Fibroblast of skin of left biceps (primary cell): ENCODE measurements at regions not wholly inside any gene's neighbourhood (a gene's known extent, or its start where the extent isn't known, plus 50 kb on each side); places are given as distances from the start of the nearest gene placed in this dataset.

Experiments
- DNase-seq, 2 experiments: peaks; one replicate each; pipeline ENCODE4 v3.0.0-alpha.2; 2013; ENCODE audit warnings: low read depth in 2 of 2

DNA sequence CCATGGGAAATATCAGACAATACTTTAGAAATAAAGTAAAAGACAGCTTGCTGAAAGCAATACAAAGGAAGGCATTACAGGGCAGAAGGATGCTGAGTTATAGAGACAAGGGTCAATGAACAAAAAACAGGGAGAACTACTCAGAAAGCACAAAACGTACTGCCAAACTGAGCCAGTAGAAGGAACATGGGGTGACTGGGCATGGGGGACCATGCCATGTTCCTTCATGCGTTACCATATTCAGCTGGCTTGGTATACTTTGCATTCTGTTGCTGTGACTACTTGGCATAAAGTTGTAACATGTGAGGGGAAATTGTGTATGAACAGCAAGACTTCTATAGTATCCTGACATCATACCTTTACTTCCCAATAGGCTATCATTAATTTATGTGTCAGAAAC lies 358.6 kb upstream of the LYPLAL1 start:
- no peak for DNase-seq

GRCh38 chr1:218817071-218817470 lies 356.6 kb upstream of the LYPLAL1 start:
- DNase-seq, result no peak

- DNase-seq, result no peak
Measured at GRCh38 chr1:218817691-218818465, 355.8 kb upstream of the LYPLAL1 start.

- peak; percentile 81 to 87 for DNase-seq
Measured at GRCh38 chr1:218823291-218823900, 350.3 kb upstream of the LYPLAL1 start.

DNA sequence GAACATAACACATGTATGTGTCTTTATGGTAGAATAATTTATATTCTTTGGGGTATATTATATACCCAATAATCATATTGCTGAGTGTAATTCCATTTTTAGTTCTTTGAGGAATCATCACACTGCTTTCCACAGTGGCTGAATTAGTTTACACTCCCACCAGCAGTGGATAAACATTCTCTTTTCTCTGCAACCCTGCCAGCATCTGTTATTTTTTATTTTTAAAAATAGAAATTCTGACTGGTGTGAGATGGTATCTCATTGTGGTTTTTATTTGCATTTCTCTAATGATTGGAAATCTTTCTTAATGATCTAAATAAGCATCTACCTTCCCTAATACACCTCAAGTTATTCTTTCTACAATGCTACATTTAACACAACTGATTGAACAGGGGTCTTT lies 346.2 kb upstream of the LYPLAL1 start:
- DNase-seq, result no peak

DNA sequence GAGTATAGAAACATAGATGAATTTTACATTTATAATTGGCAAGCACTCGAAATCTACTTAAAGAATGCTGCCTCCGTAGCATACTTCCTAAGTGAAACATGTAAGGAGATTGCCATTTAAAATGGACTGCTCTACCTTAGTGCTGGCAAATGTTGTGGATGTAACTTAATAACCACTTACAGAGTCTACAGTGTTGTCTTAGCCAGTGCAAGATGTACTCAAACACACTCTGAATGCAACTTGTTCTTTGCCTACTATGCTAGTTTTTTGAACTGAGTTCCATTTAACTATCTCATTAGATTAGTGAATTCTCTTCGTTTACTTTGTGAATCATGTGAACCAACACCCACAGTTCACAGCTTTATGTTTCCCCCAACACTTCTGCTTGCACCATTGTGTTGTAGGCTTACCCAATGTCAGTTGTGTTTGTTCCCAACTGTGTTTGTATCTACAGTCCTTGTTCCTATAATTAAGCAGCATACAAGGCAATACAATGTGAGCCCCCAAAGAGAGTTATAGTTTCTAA lies 345.5 kb upstream of the LYPLAL1 start:
- DNase-seq, result no peak

DNA sequence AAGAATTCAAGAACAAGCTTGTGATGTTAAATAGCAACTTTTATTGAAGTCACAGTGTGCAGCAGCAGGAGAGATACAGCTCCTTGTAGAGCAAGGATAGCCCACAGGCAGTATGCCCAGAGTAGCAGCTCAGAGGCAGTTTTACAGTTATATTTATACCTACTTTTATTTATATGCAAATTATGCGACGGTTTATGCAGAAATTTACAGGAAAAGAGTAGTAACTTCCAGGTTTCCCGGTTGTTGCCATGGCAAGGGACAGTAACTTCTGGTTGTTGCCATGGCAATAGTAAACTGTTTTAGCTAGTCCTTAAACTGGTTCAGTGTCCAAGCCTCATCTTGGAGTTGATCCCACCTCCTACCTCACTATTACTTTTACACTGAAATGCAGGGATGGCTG lies 344.6 kb upstream of the LYPLAL1 start:
- DNase-seq, result no peak

DNA sequence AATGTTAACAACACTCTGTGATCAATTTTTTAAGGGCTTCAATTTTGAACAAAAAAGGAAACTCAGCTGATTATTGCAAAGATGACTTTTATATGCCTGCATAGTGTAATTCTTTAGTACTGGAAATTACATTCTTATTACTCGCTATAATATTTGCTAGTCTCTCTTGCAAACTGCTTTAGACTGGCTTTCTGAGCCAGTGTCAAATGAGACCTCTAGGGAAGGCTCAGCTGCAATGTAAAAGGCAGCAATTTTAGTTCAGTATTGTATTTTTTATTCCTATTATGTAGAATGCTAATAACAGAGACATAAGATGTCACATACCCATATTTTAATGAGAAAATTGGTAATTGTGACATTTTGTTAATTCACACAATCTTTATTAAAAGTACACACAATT lies 338.1 kb upstream of the LYPLAL1 start:
- no peak for DNase-seq

GRCh38 chr1:218836264-218836663 lies 337.4 kb upstream of the LYPLAL1 start:
- no peak for DNase-seq

DNA sequence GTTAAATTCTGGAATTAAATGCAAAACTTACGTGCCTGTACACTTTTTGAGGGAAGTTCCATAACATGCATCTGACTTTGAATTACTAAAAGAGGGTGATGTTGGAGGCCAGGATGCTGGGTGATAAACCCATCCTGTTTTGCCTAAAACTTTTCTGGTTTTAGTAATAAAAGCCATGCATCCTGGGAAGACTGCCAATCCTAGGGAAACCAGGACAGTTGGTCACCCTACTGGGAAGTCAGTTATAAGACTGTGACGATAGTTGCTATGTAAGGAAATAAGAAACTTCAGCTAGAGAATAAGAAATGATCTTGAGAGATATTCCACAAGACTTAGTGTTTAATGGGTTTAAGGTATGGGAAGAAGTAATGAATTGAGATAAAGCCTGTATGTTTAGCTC lies 336.6 kb upstream of the LYPLAL1 start:
- DNase-seq, result no peak

DNA sequence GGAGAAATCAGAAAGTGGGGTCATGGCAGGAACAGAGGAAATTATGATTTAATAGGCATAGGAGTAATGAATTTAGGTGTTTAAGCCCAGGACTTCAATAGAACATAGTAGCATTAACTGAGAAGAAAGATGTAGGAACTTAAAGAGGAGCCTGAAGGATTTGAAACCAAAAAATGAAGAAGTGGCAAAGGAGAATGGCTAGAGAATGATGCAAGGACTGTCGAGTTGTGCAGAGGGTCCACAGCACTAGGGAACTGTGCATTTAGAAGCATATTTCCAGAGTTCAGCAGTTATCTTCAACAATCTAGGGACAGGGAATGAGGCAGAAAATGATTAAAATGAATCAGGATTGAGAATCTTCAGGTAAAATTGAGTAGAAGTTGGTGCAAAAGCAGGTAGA lies 328.1 kb upstream of the LYPLAL1 start:
- no peak for DNase-seq

- DNase-seq, result no peak
Measured at GRCh38 chr1:218846181-218846580, 327.5 kb upstream of the LYPLAL1 start.

DNA sequence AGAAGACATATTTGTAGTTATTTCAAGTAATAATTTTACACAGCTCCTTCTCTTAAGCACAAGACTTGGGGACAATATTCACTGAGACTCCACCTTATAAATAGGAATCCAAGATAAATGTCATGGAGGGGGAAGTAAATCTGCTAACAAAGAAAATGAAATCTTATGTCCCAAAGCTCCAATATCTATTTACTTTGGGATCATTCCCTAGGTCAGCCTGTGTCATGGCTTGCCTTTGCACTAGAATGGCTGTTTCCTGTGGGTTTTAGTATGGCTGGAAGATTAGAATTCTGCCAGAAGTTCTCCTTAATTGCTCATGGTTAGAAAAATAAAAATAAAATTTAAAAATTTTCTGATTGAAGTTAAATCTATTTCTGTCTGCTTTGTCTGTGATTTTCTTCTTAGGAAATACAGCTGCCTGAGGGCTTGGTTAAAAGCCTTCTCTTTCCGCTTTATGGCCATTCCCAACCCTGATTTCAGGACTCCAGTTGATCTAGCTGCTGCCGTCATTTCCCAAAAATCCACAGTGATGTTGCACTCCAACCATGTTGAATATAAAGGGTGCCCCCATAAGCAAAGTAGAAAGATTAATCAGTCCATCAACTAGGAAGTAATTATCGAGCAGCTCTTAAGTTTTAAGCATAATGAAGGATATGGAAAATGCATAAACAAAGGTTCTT lies 326.4 kb upstream of the LYPLAL1 start:
- DNase-seq, result no peak

DNA sequence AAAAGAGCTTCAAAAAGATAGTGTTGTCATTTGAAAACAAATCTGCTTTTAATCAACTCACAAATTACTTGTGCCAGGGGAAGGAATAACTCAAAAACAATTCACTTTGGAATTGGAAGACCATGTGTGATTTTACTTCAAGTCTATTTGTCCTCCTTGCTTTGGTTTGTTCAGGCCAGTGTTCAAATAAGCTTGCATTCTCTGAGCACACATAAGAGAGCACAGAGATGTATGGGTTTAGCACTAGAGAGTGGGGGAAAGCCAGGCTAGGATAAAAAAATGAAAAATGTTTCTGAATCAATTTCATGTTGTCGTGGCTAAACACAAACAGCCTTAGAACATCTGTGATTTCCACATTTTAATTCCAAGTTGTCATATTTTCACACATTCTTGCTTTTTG lies 325.7 kb upstream of the LYPLAL1 start:
- no peak for DNase-seq

DNA sequence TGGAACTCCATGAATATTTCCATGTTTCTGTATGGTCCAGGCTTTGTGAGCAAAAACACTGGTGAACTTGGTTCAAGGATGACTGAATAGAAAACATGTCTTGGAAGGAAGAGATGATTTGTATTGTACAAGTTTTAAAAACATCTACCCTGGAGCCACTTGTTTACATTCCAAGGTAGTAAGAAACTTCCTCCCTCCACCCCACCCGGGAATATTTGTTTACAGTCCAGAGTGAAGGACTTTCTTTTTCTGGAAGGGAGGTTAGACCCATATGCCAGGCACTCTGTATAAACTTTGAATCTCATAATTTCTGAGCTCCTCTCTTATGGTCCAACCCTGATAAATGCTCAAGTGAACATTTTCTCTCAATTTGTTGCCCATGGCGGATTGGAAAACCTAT lies 323.3 kb upstream of the LYPLAL1 start:
- DNase-seq, result no peak

GRCh38 chr1:218851586-218851985 lies 322.1 kb upstream of the LYPLAL1 start:
- peak in 1 of 2 experiments; percentile 12 for DNase-seq

- no peak for DNase-seq
Measured at GRCh38 chr1:218852527-218852926, 321.2 kb upstream of the LYPLAL1 start.

- no peak for DNase-seq
Measured at GRCh38 chr1:218863987-218864386, 309.7 kb upstream of the LYPLAL1 start.

DNA sequence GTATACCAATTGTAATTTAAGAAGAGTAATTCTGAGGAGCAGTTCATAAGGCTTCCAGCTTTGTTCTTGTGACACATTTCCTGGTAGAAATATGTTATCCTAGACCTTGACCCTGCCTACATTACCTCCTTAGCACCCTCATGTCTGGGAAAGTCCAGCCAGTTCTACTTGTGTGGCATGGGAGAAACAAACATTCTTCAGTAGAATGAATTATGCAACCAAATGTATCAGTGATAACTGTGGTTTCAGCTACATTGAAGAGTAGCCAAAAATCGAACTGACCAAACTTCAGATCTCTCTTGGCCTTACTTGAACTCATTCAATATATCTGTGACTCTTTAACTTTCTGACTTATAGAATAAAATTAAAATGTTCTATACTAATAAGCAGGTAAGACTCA lies 308.1 kb upstream of the LYPLAL1 start:
- DNase-seq, result no peak

DNA sequence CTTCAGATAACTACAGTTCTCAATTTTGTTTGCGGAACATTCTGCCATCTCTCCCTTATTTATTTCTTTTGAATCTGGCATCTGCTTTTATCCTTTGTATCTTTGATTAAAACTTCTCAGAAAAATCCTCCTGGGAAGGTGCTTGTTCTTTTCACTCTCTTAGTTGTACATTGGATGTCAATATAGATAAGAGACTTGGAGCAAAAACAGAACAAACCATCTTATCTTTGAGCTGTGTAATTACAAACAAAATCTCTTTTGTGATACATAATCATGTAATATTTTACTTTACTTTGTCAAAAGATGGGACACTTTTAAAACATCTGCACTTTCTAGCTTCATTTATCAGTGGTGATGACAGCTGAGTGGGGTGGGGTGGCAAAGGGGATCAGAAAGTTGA lies 307.2 kb upstream of the LYPLAL1 start:
- no peak for DNase-seq

DNA sequence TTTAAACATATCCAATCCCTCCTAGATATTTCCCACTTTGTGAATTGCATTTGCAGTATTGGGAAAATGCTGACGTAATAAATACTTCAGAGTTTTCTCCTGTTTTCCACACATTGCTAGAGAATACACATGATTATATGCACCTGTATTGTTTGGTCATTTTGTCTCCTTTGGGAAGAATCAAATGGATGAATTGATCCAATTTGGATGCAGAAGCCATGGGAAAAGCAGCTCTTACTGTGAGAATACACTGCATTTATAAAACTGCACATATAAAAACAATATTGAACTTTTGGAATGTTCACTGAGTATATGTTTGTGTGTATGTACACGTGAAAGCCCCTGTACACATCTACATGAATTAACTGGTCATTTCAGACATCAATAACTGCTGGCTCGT lies 306.6 kb upstream of the LYPLAL1 start:
- DNase-seq, result no peak

DNA sequence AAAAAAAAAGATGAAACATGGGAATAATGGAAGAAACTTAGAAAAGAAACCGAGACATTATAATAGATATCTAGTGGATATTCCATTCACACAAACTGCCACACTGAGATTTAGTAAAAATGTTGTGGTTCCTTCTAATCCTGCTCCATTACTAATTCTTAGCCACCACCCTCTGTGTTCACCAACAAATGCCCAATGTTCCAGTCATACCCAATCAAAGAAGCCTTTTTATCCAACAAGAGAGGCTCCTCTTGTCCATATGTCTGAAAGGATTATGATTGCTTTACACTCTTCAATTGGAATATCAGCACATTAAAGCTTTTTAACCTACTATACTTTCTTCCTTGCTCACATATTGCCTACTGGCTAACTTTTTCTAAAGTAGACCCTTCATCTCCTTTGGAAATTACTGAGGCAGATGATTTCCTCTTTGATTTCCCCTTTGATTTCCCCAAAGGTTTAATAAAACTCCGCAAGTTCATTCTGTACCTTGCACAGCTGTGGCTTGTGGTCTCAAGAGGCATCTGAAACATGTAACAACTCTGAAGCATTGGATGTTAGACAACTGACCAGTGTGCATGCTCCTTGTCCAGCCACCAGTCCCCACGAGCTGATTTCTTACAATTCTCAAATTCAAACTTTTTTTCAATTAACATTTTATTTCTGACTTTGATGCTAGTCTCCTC lies 305.6 kb upstream of the LYPLAL1 start:
- DNase-seq, result no peak
